ENCODE measurements at regions not wholly inside any gene's neighbourhood (a gene's known extent, or its start where the extent isn't known, plus 50 kb on each side); places are given as distances from the start of the nearest gene placed in this dataset.

- ATAC-seq (no peak), DNase-seq (no peak)
- Histone ChIP-seq H3K4me1 (ENCODE audit: low read depth) (no peaks in the 10 kb centered on the region), H3K36me3 (ENCODE audit: low read depth) (no peaks in the 10 kb centered on the region), H3K9me3 (no peaks in the 10 kb centered on the region), H3K4me3 (no peak overlapping the region)
- intact Hi-C loops (cut with DNase I, micrococcal nuclease): no loop called here
- TF ChIP-seq CTCF (IDR thresholded peaks at IDR 0.05): no peak
Observed at GRCh38 chr9:14560194-14560593, 133.0 kb downstream of the ZDHHC21 start.

- Histone ChIP-seq H3K4me3 (no peak overlapping the region), H3K36me3 (ENCODE audit: low read depth) (no peaks in the 10 kb centered on the region), H3K9me3 (no peaks in the 10 kb centered on the region), H3K4me1 (ENCODE audit: low read depth) (no peaks in the 10 kb centered on the region)
- ATAC-seq: no peak
- DNase-seq: no peak
- TF ChIP-seq CTCF (IDR thresholded peaks at IDR 0.05): no peak
- intact Hi-C loops (cut with DNase I, micrococcal nuclease): no loop called here
Observed at GRCh38 chr9:14554886-14555285, 138.3 kb downstream of the ZDHHC21 start.

- ATAC-seq: no peak
- no peak for DNase-seq
Observed at GRCh38 chr9:14547245-14548060, 145.8 kb downstream of the ZDHHC21 start.

GRCh38 chr9:14546693-14547092, 146.5 kb downstream of the ZDHHC21 start:
- Histone ChIP-seq H3K4me3 (no peak overlapping the region), H3K9me3 (no peaks in the 10 kb centered on the region), H3K36me3 (ENCODE audit: low read depth) (no peaks in the 10 kb centered on the region), H3K4me1 (ENCODE audit: low read depth) (no peaks in the 10 kb centered on the region)
- DNase-seq (no peak), ATAC-seq (no peak)
- intact Hi-C loops (cut with DNase I, micrococcal nuclease): no loop called here
- no peak for TF ChIP-seq CTCF (IDR thresholded peaks at IDR 0.05)

More at GRCh38 chr9:14547245-14548060, 145.8 kb downstream of the ZDHHC21 start:
- Histone ChIP-seq H3K36me3 (ENCODE audit: low read depth) (no peaks in the 10 kb centered on the region), H3K4me1 (ENCODE audit: low read depth) (no peaks in the 10 kb centered on the region), H3K4me3 (no peak overlapping the region), H3K9me3 (no peaks in the 10 kb centered on the region)
- intact Hi-C loops (cut with DNase I, micrococcal nuclease): no loop called here
- no peak for TF ChIP-seq CTCF (IDR thresholded peaks at IDR 0.05)

- H3K36me3 ChIP-seq (ENCODE audit: low read depth): no peaks in the 10 kb centered on the region
- ATAC-seq (no peak), DNase-seq (no peak)
- no peaks in the 10 kb centered on the region for H3K9me3 ChIP-seq
- no peak overlapping the region for H3K4me3 ChIP-seq
- TF ChIP-seq CTCF (IDR thresholded peaks at IDR 0.05): no peak
- intact Hi-C loops (cut with DNase I, micrococcal nuclease): no loop called here
- H3K4me1 ChIP-seq (ENCODE audit: low read depth): no peaks in the 10 kb centered on the region
Observed at GRCh38 chr9:14542071-14542470, 151.2 kb downstream of the ZDHHC21 start.

All from mucosa of descending colon (tissue), 3 donors.